H1 (cell line): ENCODE measurements at regions not wholly inside any gene's neighbourhood (a gene's known extent, or its start where the extent isn't known, plus 50 kb on each side); places are given as distances from the start of the nearest gene placed in this dataset.

Experiments
- BRCA1 ChIP-seq: IDR thresholded peaks from 2 replicates; pipeline ENCODE4 v1.6.1; 2012; ENCODE audit warnings: low read depth, low read length, improper control_type of control experiment
- CBX5 ChIP-seq: fragments of 300-800, 300-1000 bp; sonication (generic); IDR thresholded peaks from 2 replicates; pipeline ENCODE4 v1.7.1; 2016; ENCODE audit warnings: antibody characterized with exemption, low read length, low read depth
- CHD7 ChIP-seq: fragments of 300-600 bp; sonication (generic); IDR thresholded peaks from 2 replicates; pipeline ENCODE4 v1.7.1; 2012; ENCODE audit warnings: low read length, moderate library complexity, mild to moderate bottlenecking, inconsistent platforms; ENCODE audit not compliant: insufficient replicate concordance
- CTCF ChIP-seq, 3 experiments: IDR thresholded peaks; 1 replicate in 2 of 3; 2 replicates in 1 of 3; pipeline versions ENCODE4 v1.5.1 to v1.6.1; 2011; ENCODE audit warnings: low read length in 3 of 3, mild to moderate bottlenecking in 3 of 3, inconsistent platforms in 2 of 3, low read depth in 1 of 3, moderate library complexity in 1 of 3; ENCODE audit not compliant: insufficient read depth in 1 of 3; ENCODE audit errors: control extremely low read depth in 1 of 3
- GTF2F1 ChIP-seq: IDR thresholded peaks from 2 replicates; pipeline ENCODE4 v1.6.1; 2012; ENCODE audit warnings: low read depth, low read length, improper control_type of control experiment, borderline replicate concordance
- SIX5 ChIP-seq: IDR thresholded peaks from 2 replicates; pipeline ENCODE4 v1.6.1; 2011; ENCODE audit warnings: mild to moderate bottlenecking, low read depth, low read length
- TAF7 ChIP-seq: optimal IDR thresholded peaks from 2 replicates; pipeline ENCODE3; 2011; ENCODE audit warnings: low read depth, mild to moderate bottlenecking, inconsistent platforms, low read length, moderate library complexity, borderline replicate concordance
- TBP ChIP-seq: IDR thresholded peaks from 2 replicates; pipeline ENCODE4 v1.6.1; 2011; ENCODE audit warnings: low read depth, low read length, improper control_type of control experiment
- YY1 ChIP-seq: IDR thresholded peaks from 2 replicates; pipeline ENCODE4 v1.6.1; 2011; ENCODE audit warnings: low read depth, mild to moderate bottlenecking, low read length

GRCh38 chr2:145769011-145769716 lies 1249.2 kb upstream of the ZEB2 start (continued):
- no peak for TF ChIP-seq CHD7
- no peak for TF ChIP-seq YY1
- no peak for TF ChIP-seq TBP
- TF ChIP-seq CBX5, result no peak
- TF ChIP-seq CTCF (IDR thresholded peaks at IDR 0.05; ENCODE audit: control extremely low read depth in 1 of 3, insufficient read depth in 1 of 3, low read depth in 1 of 3, low read length in 3 of 3), result no peak
- TF ChIP-seq BRCA1, result no peak
- TF ChIP-seq SIX5, result no peak
- TF ChIP-seq GTF2F1, result no peak
- no peak for TF ChIP-seq TAF7
